Breast epithelium (tissue), 4 donors: ENCODE measurements at regions not wholly inside any gene's neighbourhood (a gene's known extent, or its start where the extent isn't known, plus 50 kb on each side); places are given as distances from the start of the nearest gene placed in this dataset.

Experiments used
- DNase-seq, 2 donors: peaks; one replicate each; pipeline ENCODE4 v3.0.0-alpha.2; 2019; ENCODE audit warnings: low spot score in 2 of 2
- H3K27ac ChIP-seq, 2 donors: fragments of 200-600 bp; sonication (generic) in 1 of 2; one replicate each; pipeline ENCODE4 v1.5.1; 2016 to 2019; ENCODE audit warnings: mild to moderate bottlenecking in 1 of 2
- H3K27me3 ChIP-seq, 2 donors: fragments of 200-600 bp; sonication (generic) in 1 of 2; one replicate each; pipeline versions ENCODE4 v1.5.1 to v1.6.0; 2017 to 2019; ENCODE audit warnings: control low read depth in 1 of 2, mild to moderate bottlenecking in 1 of 2
- H3K36me3 ChIP-seq: fragments of 200-600 bp; one replicate; pipeline ENCODE4 v1.5.1; 2019
- H3K4me1 ChIP-seq, 2 donors: fragments of 200-600 bp; sonication (generic); one replicate each; pipeline ENCODE4 v1.5.1; 2016 to 2019; ENCODE audit warnings: control low read depth in 1 of 2
- H3K4me3 ChIP-seq, 3 donors: fragments of 200-600 bp; sonication (generic); 1 replicate in 2 of 3; 2 replicates in 1 of 3; pipeline ENCODE4 v1.5.1; 2016 to 2019; ENCODE audit warnings: mild to moderate bottlenecking in 3 of 3, moderate library complexity in 2 of 3
- H3K9me3 ChIP-seq, 2 donors: fragments of 200-600 bp; sonication (generic) in 1 of 2; one replicate each; pipeline ENCODE4 v1.5.1; 2016 to 2019; ENCODE audit warnings: control low read depth in 1 of 2
- POLR2A ChIP-seq: fragments of 450-650 bp; IDR thresholded peaks from one replicate; pipeline ENCODE4 v1.6.1; 2016; ENCODE audit warnings: antibody characterized with exemption, mild to moderate bottlenecking, moderate library complexity
- POLR2AphosphoS5 ChIP-seq, 3 donors: sonication (generic); formaldehyde crosslinking; IDR thresholded peaks; one replicate each; pipeline ENCODE4 v1.6.1; 2017; ENCODE audit warnings: antibody characterized with exemption in 3 of 3
- intact Hi-C: fragments of 100-400 bp; cut with DNase I; formaldehyde crosslinking; loops from one replicate; pipeline ENCODE4 v1.15.1; 2023; ENCODE audit warnings: low total_unique reads
- TF ChIP-seq, protein P1 (sequence below), 3 donors: fragments of 450-650 bp; IDR thresholded peaks; one replicate each; pipeline ENCODE4 v1.5.1; 2016 to 2017; ENCODE audit warnings: antibody characterized with exemption in 3 of 3, mild to moderate bottlenecking in 3 of 3, moderate library complexity in 3 of 3

DNA sequence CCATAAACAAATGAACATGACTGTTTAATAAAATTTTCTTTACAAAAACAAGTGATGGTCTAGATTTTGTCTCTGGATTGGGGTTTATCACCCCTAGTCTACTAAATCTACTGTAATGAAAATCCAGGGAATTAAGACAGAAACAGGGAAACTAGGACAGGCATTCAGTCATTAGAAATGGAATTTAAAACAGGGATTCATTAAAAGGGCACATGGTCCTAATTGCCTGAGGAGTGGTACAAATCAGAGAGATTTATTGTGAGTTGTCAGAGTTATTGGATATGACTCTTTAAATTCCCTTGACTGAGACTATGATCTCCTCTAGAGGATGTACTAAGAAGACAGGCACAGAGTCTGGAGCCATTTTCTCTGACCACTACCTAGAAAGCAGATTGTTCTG, 670.9 kb upstream of the GCFC2 start:
- no peaks in the 10 kb centered on the region for H3K36me3 ChIP-seq
- H3K4me3 ChIP-seq, result no peak overlapping the region
- no peaks in the 10 kb centered on the region for H3K27me3 ChIP-seq
- no peaks in the 10 kb centered on the region for H3K9me3 ChIP-seq
- no peak for DNase-seq
- intact Hi-C loops, result no loop called here
- H3K4me1 ChIP-seq, result no peaks in the 10 kb centered on the region
- no peak for TF ChIP-seq POLR2AphosphoS5 (IDR thresholded peaks at IDR 0.05)
- no peak for TF ChIP-seq POLR2A
- TF ChIP-seq, protein P1, sequence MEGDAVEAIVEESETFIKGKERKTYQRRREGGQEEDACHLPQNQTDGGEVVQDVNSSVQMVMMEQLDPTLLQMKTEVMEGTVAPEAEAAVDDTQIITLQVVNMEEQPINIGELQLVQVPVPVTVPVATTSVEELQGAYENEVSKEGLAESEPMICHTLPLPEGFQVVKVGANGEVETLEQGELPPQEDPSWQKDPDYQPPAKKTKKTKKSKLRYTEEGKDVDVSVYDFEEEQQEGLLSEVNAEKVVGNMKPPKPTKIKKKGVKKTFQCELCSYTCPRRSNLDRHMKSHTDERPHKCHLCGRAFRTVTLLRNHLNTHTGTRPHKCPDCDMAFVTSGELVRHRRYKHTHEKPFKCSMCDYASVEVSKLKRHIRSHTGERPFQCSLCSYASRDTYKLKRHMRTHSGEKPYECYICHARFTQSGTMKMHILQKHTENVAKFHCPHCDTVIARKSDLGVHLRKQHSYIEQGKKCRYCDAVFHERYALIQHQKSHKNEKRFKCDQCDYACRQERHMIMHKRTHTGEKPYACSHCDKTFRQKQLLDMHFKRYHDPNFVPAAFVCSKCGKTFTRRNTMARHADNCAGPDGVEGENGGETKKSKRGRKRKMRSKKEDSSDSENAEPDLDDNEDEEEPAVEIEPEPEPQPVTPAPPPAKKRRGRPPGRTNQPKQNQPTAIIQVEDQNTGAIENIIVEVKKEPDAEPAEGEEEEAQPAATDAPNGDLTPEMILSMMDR (IDR thresholded peaks at IDR 0.05), result no peak
- H3K27ac ChIP-seq, result no peak overlapping the region

DNA sequence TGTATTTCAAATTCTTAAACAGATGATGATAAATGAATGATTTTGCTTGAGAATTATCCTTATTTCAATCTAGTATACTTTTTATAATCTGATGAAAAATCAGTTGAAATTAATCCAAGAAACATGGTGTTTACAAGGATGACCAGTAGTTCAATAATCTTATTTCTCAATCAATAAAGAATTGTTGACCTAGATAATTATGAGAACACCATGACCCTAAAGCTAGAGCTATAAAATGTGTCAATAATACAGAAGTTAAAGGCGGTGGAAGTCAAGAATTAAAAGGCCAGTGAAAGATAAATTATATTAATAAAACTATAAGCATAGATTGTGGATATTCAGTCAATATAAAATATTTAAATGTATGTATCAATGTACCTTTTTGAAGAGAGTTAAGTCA, 667.4 kb upstream of the GCFC2 start:
- H3K27me3 ChIP-seq, result no peaks in the 10 kb centered on the region
- no peaks in the 10 kb centered on the region for H3K4me1 ChIP-seq
- intact Hi-C loops, result no loop called here
- no peaks in the 10 kb centered on the region for H3K36me3 ChIP-seq
- no peak overlapping the region for H3K4me3 ChIP-seq
- TF ChIP-seq POLR2AphosphoS5 (IDR thresholded peaks at IDR 0.05), result no peak
- TF ChIP-seq, protein P1 (IDR thresholded peaks at IDR 0.05), result no peak
- TF ChIP-seq POLR2A, result no peak
- no peaks in the 10 kb centered on the region for H3K9me3 ChIP-seq
- no peak for DNase-seq
- H3K27ac ChIP-seq, result no peak overlapping the region

DNA sequence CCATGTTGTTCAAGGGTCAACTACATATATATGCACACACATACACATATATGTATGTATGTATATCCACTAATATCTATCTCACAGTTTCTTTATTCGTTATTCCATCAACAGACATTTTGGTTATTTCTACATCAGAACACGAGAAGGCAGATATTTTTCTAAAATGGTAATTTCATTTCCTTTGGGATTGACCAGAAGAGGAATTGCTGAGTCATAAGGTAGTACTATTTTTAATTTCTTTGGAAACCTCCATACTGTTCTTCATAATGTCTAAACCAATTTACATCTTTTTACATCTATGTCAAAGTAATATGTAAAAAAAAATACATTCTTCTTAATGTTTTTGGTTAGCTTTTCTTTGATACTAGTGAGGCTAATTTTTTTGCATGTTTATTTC, 630.7 kb upstream of the GCFC2 start:
- no peak for DNase-seq
- H3K27ac ChIP-seq, result no peak overlapping the region
- no peaks in the 10 kb centered on the region for H3K4me1 ChIP-seq
- H3K36me3 ChIP-seq, result no peaks in the 10 kb centered on the region
- TF ChIP-seq, protein P1 (IDR thresholded peaks at IDR 0.05), result no peak
- TF ChIP-seq POLR2A (no peak), POLR2AphosphoS5 (IDR thresholded peaks at IDR 0.05) (no peak)
- intact Hi-C loops, result no loop called here
- H3K27me3 ChIP-seq, result no peaks in the 10 kb centered on the region
- no peaks in the 10 kb centered on the region for H3K9me3 ChIP-seq
- H3K4me3 ChIP-seq, result no peak overlapping the region

DNA sequence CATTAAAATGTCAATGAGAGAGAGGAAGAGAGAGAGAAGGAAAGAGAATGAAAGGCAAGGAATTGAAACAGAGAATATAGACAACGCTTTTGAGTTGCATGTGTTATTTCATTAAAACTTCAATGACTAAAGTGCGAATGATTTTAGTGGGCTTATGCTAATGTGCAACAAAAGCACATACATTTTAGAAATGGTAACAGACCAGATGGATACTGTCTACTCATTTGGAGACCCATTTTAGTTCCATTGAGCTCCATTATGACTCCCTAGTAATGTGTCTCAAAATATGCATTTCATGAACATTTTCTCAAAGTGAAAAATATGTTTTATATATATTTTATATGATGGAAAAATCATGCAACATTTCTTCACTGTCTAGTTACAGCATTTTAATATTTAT, 622.2 kb upstream of the GCFC2 start:
- intact Hi-C loops, result no loop called here
- Histone ChIP-seq H3K4me1 (no peaks in the 10 kb centered on the region), H3K27me3 (no peaks in the 10 kb centered on the region), H3K4me3 (no peak overlapping the region), H3K36me3 (no peaks in the 10 kb centered on the region), H3K9me3 (no peaks in the 10 kb centered on the region), H3K27ac (no peak overlapping the region)
- no peak for DNase-seq
- TF ChIP-seq POLR2A (no peak), POLR2AphosphoS5 (IDR thresholded peaks at IDR 0.05) (no peak)
- TF ChIP-seq, protein P1 (IDR thresholded peaks at IDR 0.05), result no peak

DNA sequence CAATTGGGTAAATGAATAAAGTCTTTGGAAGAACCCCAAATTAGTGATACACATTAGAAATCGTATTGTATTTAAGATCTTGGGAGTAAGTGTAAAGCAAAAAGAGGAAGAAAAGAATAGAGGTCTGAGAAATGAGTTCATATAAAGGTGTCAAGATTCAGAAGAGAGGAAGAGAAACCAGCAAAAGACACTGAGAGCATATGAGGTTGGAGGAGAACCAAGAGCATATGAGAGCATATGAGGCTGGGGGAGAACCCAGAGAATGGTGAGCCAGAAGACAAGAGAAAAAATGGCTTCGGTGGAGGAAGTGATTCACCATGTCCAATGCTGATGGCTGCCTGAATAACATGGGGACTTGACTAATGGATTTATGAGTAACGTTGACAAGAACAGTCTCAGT, 620.1 kb upstream of the GCFC2 start:
- intact Hi-C loops, result no loop called here
- no peaks in the 10 kb centered on the region for H3K27me3 ChIP-seq

More for the DNA sequence above, 620.1 kb upstream of the GCFC2 start:
- Histone ChIP-seq H3K9me3 (no peaks in the 10 kb centered on the region), H3K36me3 (no peaks in the 10 kb centered on the region), H3K27ac (no peak overlapping the region), H3K4me1 (no peaks in the 10 kb centered on the region), H3K4me3 (no peak overlapping the region)
- no peak for TF ChIP-seq POLR2A
- TF ChIP-seq POLR2AphosphoS5 (IDR thresholded peaks at IDR 0.05), result no peak
- TF ChIP-seq, protein P1 (IDR thresholded peaks at IDR 0.05), result no peak
- DNase-seq, result no peak
